GM13976 (cell line): ENCODE measurements at regions not wholly inside any gene's neighbourhood (a gene's known extent, or its start where the extent isn't known, plus 50 kb on each side); places are given as distances from the start of the nearest gene placed in this dataset.

Experiments used
- DNase-seq: peaks from one replicate; pipeline ENCODE4 v3.0.0; 2012; ENCODE audit warnings: low spot score
- in situ Hi-C: fragments of 300-500 bp; cut with MboI; formaldehyde crosslinking; loops from one replicate; pipeline ENCODE4 v1.12.0; 2022; ENCODE audit warnings: low sequenced_read_pairs, mixed read lengths, inconsistent platforms; ENCODE audit not compliant: unreplicated experiment
- TF ChIP-seq, protein P1 (sequence below): IDR thresholded peaks from 2 replicates; pipeline ENCODE4 v1.5.1; 2012; ENCODE audit warnings: borderline replicate concordance, mild to moderate bottlenecking; ENCODE audit not compliant: insufficient read depth; ENCODE audit errors: extremely low read depth, missing control alignments, control extremely low read depth

DNA sequence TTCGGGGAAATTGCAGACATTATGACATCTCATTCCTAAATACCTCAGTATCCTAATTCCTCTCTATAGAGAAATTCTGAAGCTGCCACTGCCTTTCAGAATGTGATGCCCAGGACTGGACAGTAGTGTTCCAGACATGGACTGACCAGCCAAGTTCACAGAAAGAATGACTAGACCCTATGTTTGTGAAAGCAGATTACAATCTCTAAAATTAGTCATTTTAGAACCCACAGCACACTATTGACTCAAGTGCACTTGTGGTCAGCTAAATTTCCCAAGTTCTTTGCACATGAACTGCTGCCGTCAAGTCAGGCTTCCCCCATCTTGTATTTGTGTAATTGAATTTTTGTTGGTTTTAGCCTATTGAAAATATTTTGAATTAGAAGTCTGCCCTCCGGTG lies 81.0 kb upstream of the ESX1 start:
- TF ChIP-seq, protein P1, sequence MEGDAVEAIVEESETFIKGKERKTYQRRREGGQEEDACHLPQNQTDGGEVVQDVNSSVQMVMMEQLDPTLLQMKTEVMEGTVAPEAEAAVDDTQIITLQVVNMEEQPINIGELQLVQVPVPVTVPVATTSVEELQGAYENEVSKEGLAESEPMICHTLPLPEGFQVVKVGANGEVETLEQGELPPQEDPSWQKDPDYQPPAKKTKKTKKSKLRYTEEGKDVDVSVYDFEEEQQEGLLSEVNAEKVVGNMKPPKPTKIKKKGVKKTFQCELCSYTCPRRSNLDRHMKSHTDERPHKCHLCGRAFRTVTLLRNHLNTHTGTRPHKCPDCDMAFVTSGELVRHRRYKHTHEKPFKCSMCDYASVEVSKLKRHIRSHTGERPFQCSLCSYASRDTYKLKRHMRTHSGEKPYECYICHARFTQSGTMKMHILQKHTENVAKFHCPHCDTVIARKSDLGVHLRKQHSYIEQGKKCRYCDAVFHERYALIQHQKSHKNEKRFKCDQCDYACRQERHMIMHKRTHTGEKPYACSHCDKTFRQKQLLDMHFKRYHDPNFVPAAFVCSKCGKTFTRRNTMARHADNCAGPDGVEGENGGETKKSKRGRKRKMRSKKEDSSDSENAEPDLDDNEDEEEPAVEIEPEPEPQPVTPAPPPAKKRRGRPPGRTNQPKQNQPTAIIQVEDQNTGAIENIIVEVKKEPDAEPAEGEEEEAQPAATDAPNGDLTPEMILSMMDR = no peak
- no peak for DNase-seq
- in situ Hi-C loops = no loop called here

GRCh38 chrX:104334971-104335370 lies 80.2 kb upstream of the ESX1 start:
- TF ChIP-seq, protein P1 = no peak
- DNase-seq = no peak
- in situ Hi-C loops = no loop called here

DNA sequence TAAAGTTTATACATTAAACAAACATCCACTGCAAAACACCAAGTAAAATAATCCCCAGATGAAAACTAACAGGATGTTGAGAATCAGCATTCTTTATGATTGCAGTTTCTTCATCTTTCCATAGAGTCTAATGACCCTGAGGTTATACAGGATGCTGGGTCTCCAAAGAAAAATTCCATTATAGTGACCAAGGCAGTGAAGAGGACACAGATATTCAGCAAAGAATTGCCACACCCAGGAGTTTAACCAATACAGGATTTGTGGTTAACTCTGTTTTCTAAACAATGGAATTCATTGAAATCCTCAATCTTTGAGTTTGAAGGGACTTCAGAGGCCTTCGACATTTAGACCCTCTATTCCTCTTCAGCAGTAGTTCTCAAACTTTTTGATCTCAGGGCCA lies 76.2 kb upstream of the ESX1 start:
- in situ Hi-C loops = no loop called here
- no peak for DNase-seq
- TF ChIP-seq, protein P1 = no peak

GRCh38 chrX:104329731-104330130 lies 75.0 kb upstream of the ESX1 start:
- in situ Hi-C loops = no loop called here
- TF ChIP-seq, protein P1 = no peak
- no peak for DNase-seq

DNA sequence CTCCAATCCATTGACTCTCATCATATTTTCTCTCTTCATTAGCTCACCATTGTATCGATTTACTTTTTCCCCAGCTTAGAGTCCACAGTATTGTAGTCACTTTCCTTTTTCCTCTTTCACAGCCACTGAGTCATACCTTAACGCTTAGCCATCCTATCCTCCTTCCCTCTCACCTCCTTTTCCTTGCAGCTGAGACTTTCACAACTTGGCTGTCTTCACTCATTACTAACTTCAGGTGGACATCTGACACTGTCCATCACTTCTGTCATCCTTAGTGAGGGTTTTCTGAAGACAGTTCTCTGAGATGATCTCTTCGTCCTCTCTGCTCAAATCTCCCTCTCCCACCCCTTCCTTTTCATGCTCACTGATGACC lies 70.5 kb upstream of the ESX1 start:
- DNase-seq = no peak
- TF ChIP-seq, protein P1 = no peak

GRCh38 chrX:104324461-104325212 lies 69.9 kb upstream of the ESX1 start:
- TF ChIP-seq, protein P1 = no peak
- DNase-seq = no peak
- in situ Hi-C loops = no loop called here

More for the DNA sequence above, 70.5 kb upstream of the ESX1 start:
- in situ Hi-C loops = no loop called here
